ENCODE measurements at regions not wholly inside any gene's neighbourhood (a gene's known extent, or its start where the extent isn't known, plus 50 kb on each side); places are given as distances from the start of the nearest gene placed in this dataset.
"Not testable (repeated sequence)": the region's sequence is repeated elsewhere in the genome, so short reads cannot be mapped to it uniquely, and the experiment has no call there.

GRCh38 chr2:109692013-109692743 lies 78.0 kb downstream of the SOWAHC start:
- no peak for TF ChIP-seq EZH2phosphoT487 (IDR thresholded peaks at IDR 0.05; ENCODE audit: borderline replicate concordance)
- TF ChIP-seq, protein P1, sequence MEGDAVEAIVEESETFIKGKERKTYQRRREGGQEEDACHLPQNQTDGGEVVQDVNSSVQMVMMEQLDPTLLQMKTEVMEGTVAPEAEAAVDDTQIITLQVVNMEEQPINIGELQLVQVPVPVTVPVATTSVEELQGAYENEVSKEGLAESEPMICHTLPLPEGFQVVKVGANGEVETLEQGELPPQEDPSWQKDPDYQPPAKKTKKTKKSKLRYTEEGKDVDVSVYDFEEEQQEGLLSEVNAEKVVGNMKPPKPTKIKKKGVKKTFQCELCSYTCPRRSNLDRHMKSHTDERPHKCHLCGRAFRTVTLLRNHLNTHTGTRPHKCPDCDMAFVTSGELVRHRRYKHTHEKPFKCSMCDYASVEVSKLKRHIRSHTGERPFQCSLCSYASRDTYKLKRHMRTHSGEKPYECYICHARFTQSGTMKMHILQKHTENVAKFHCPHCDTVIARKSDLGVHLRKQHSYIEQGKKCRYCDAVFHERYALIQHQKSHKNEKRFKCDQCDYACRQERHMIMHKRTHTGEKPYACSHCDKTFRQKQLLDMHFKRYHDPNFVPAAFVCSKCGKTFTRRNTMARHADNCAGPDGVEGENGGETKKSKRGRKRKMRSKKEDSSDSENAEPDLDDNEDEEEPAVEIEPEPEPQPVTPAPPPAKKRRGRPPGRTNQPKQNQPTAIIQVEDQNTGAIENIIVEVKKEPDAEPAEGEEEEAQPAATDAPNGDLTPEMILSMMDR (conservative IDR thresholded peaks at IDR 0.05; ENCODE audit: low read length), result no peak
- no peak overlapping the region for H2AFZ ChIP-seq (ENCODE audit: low read length)
- H3K9me3 ChIP-seq (ENCODE audit: insufficient read depth, low read depth, low read length), result no peaks in the 10 kb centered on the region
- H4K20me1 ChIP-seq (ENCODE audit: insufficient read depth, low read length, poor library complexity, severe bottlenecking), result no peaks in the 10 kb centered on the region
- no peaks in the 10 kb centered on the region for H3K9me2 ChIP-seq (replicated peaks; ENCODE audit: low read depth, low read length)
- H3K4me3 ChIP-seq (ENCODE audit: low read length, poor library complexity, severe bottlenecking), result no peak overlapping the region
- no peaks in the 10 kb centered on the region for H3K36me3 ChIP-seq (ENCODE audit: insufficient read depth, low read length)
- no peak overlapping the region for H3K9ac ChIP-seq (ENCODE audit: low read depth, low read length, poor library complexity, severe bottlenecking)
- no peak overlapping the region for H3K4me2 ChIP-seq (ENCODE audit: low read depth, low read length, poor library complexity, severe bottlenecking)
- H3F3A ChIP-seq (ENCODE audit: low read depth), result no peaks in the 10 kb centered on the region
- no peaks in the 10 kb centered on the region for H3K4me1 ChIP-seq (ENCODE audit: insufficient read depth, low read length, poor library complexity, severe bottlenecking)
- H3K27me3 ChIP-seq (ENCODE audit: insufficient read depth, low read length, poor library complexity, severe bottlenecking), result no peaks in the 10 kb centered on the region
- no peaks in the 10 kb centered on the region for H3K79me2 ChIP-seq (ENCODE audit: insufficient read depth, low read length)

- H3K9me3 ChIP-seq (ENCODE audit: insufficient read depth, low read depth, low read length); H2AFZ ChIP-seq (ENCODE audit: low read length); H3K4me2 ChIP-seq (ENCODE audit: low read depth, low read length, poor library complexity, severe bottlenecking); H3K9ac ChIP-seq (ENCODE audit: low read depth, low read length, poor library complexity, severe bottlenecking); H4K20me1 ChIP-seq (ENCODE audit: insufficient read depth, low read length, poor library complexity, severe bottlenecking); H3K36me3 ChIP-seq (ENCODE audit: insufficient read depth, low read length); H3K79me2 ChIP-seq (ENCODE audit: insufficient read depth, low read length); H3K9me2 ChIP-seq (replicated peaks; ENCODE audit: low read depth, low read length); H3K27me3 ChIP-seq (ENCODE audit: insufficient read depth, low read length, poor library complexity, severe bottlenecking); H3F3A ChIP-seq (ENCODE audit: low read depth); H3K4me3 ChIP-seq (ENCODE audit: low read length, poor library complexity, severe bottlenecking); H3K4me1 ChIP-seq (ENCODE audit: insufficient read depth, low read length, poor library complexity, severe bottlenecking): not testable (repeated sequence)
These were observed 78.7 kb downstream of the SOWAHC start for GRCh38 chr2:109692831-109693230.

DNA sequence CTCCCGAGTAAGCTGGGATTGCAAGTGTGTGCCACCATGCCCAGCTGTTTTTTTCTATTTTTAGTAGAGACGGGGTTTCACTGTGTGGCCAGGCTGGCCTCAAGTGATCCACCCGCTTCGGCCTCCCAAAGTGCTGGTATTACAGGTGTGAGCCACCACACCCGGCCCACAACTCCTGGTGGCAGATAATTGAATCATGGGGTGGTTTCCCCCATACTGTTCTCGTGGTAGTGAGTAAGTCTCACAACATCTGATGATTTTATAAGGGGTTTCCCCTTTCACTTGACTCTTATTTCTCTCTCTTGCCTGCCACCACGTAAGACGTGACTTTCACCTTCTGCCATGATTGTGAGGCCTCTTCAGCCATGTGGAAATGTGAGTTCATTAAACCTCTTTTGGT lies 79.1 kb downstream of the SOWAHC start:
- H3K9ac ChIP-seq (ENCODE audit: low read depth, low read length, poor library complexity, severe bottlenecking); H3K4me2 ChIP-seq (ENCODE audit: low read depth, low read length, poor library complexity, severe bottlenecking); H3K79me2 ChIP-seq (ENCODE audit: insufficient read depth, low read length); H2AFZ ChIP-seq (ENCODE audit: low read length); H3F3A ChIP-seq (ENCODE audit: low read depth); H3K4me1 ChIP-seq (ENCODE audit: insufficient read depth, low read length, poor library complexity, severe bottlenecking); H3K36me3 ChIP-seq (ENCODE audit: insufficient read depth, low read length); H3K4me3 ChIP-seq (ENCODE audit: low read length, poor library complexity, severe bottlenecking); H3K9me2 ChIP-seq (replicated peaks; ENCODE audit: low read depth, low read length); H3K27me3 ChIP-seq (ENCODE audit: insufficient read depth, low read length, poor library complexity, severe bottlenecking); H3K9me3 ChIP-seq (ENCODE audit: insufficient read depth, low read depth, low read length); H4K20me1 ChIP-seq (ENCODE audit: insufficient read depth, low read length, poor library complexity, severe bottlenecking): not testable (repeated sequence)

DNA sequence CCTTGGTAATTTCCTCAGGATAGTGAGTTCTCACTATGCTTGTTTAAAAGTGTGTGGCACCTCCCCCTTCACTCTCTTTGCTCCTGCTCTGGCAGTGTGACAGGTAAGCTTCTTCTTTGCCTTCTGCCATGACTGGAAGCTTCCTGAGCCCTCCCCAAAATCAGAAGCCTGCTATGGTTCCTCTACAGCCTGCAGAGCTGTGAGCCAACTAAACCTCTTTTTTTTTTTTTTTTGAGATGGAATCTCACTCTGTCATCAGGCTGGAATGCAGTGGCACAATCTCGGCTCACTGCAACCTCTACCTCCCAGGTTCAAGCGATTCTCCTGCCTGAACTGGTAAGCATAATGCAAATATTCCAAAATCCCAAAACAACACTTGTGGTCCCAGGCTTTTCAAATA lies 80.0 kb downstream of the SOWAHC start:
- Histone ChIP-seq H2AFZ (ENCODE audit: low read length) (no peak overlapping the region), H3K79me2 (ENCODE audit: insufficient read depth, low read length) (no peaks in the 10 kb centered on the region), H3K4me2 (ENCODE audit: low read depth, low read length, poor library complexity, severe bottlenecking) (no peak overlapping the region), H4K20me1 (ENCODE audit: insufficient read depth, low read length, poor library complexity, severe bottlenecking) (no peaks in the 10 kb centered on the region), H3K36me3 (ENCODE audit: insufficient read depth, low read length) (no peaks in the 10 kb centered on the region), H3F3A (ENCODE audit: low read depth) (no peaks in the 10 kb centered on the region), H3K4me3 (ENCODE audit: low read length, poor library complexity, severe bottlenecking) (no peak overlapping the region), H3K9me3 (ENCODE audit: insufficient read depth, low read depth, low read length) (no peaks in the 10 kb centered on the region), H3K9me2 (replicated peaks; ENCODE audit: low read depth, low read length) (no peaks in the 10 kb centered on the region), H3K27me3 (ENCODE audit: insufficient read depth, low read length, poor library complexity, severe bottlenecking) (no peaks in the 10 kb centered on the region), H3K9ac (ENCODE audit: low read depth, low read length, poor library complexity, severe bottlenecking) (no peak overlapping the region), H3K4me1 (ENCODE audit: insufficient read depth, low read length, poor library complexity, severe bottlenecking) (no peaks in the 10 kb centered on the region)
- TF ChIP-seq, protein P1 (conservative IDR thresholded peaks at IDR 0.05; ENCODE audit: low read length), result no peak
- TF ChIP-seq EZH2phosphoT487 (IDR thresholded peaks at IDR 0.05; ENCODE audit: borderline replicate concordance), result no peak

Measured in Loucy (cell line).